IMR-90 (cell line): ENCODE measurements at regions not wholly inside any gene's neighbourhood (a gene's known extent, or its start where the extent isn't known, plus 50 kb on each side); places are given as distances from the start of the nearest gene placed in this dataset.

Experiments
- ATAC-seq: fragments of 200-7000 bp; cut with Tn5 transposase; 2 replicates; pipeline ENCODE4 v1.9.1; 2020; ENCODE audit warnings: low read depth, mild to moderate bottlenecking, moderate library complexity
- BruUV-seq: library from RNA; stranded (reverse); fragments of 400-500 nt; replicated peaks from 2 replicates; lab custom pipeline; 2021; lab: Mats Ljungman, UMichigan
- CTCF ChIA-PET: fragments of 300-600 bp; formaldehyde crosslinking; extraction: SDS; loops from one replicate; lab custom pipeline; 2021; ENCODE audit warnings: antibody characterized with exemption; lab: Yijun Ruan, JAX
- POLR2A ChIA-PET: fragments of 300-600 bp; sonication (Branson Sonifier 250); formaldehyde crosslinking; loops from one replicate; lab custom pipeline; 2022; ENCODE audit warnings: antibody characterized with exemption; ENCODE audit not compliant: unreplicated experiment; lab: Charles Lee
- DNase-seq: peaks from one replicate; pipeline ENCODE4 v3.0.0; 2013
- H2AFZ ChIP-seq: replicated peaks from 2 replicates; pipeline ENCODE3; 2013; ENCODE audit warnings: low read length, mild to moderate bottlenecking; ENCODE audit not compliant: poor library complexity
- H2AK5ac ChIP-seq: 2 replicates; pipeline ENCODE4 v1.6.1; 2013; ENCODE audit warnings: low read depth, low read length, inconsistent platforms
- H2AK9ac ChIP-seq: replicated peaks from 2 replicates; pipeline ENCODE3; 2013; ENCODE audit warnings: mild to moderate bottlenecking, low read depth, low read length, moderate library complexity; ENCODE audit not compliant: poor library complexity
- H2BK120ac ChIP-seq: 2 replicates; pipeline ENCODE4 v1.6.1; 2013; ENCODE audit warnings: low read depth, low read length, inconsistent platforms
- H2BK15ac ChIP-seq: 3 replicates; pipeline ENCODE4 v1.6.1; 2013; ENCODE audit warnings: low read depth, low read length, inconsistent platforms
- H2BK20ac ChIP-seq: 2 replicates; pipeline ENCODE4 v1.6.1; 2013; ENCODE audit warnings: low read depth, mild to moderate bottlenecking, inconsistent platforms, low read length, moderate library complexity
- H2BK5ac ChIP-seq: 2 replicates; pipeline ENCODE4 v1.6.1; 2013; ENCODE audit warnings: mild to moderate bottlenecking, low read depth, low read length, inconsistent platforms; ENCODE audit not compliant: poor library complexity, severe bottlenecking
- H3K14ac ChIP-seq: replicated peaks from 2 replicates; pipeline ENCODE4 v1.6.1; 2013; ENCODE audit warnings: low read depth, low read length, inconsistent platforms
- H3K18ac ChIP-seq: 2 replicates; pipeline ENCODE4 v1.6.1; 2013; ENCODE audit warnings: low read depth, low read length, control low read depth
- H3K23ac ChIP-seq: 2 replicates; pipeline ENCODE4 v1.6.1; 2013; ENCODE audit warnings: low read depth, low read length, inconsistent platforms
- H3K27ac ChIP-seq: 2 replicates; pipeline ENCODE4 v1.5.1; 2013; ENCODE audit warnings: mild to moderate bottlenecking, control low read depth, low read length; ENCODE audit not compliant: insufficient read depth
- H3K27me3 ChIP-seq: 2 replicates; pipeline ENCODE4 v1.6.1; 2013; ENCODE audit warnings: low read length; ENCODE audit not compliant: control insufficient read depth, insufficient read depth
- H3K36me3 ChIP-seq: 2 replicates; pipeline ENCODE4 v1.6.1; 2013; ENCODE audit warnings: low read length, mixed read lengths; ENCODE audit not compliant: control insufficient read depth, insufficient read depth
- H3K4ac ChIP-seq: 2 replicates; pipeline ENCODE4 v1.6.1; 2013; ENCODE audit warnings: low read depth, low read length, inconsistent platforms
- H3K4me1 ChIP-seq: 2 replicates; pipeline ENCODE4 v1.6.1; 2013; ENCODE audit warnings: low read length, mixed read lengths; ENCODE audit not compliant: control insufficient read depth, insufficient read depth
- H3K4me2 ChIP-seq: 2 replicates; pipeline ENCODE4 v1.6.1; 2013; ENCODE audit warnings: low read depth, mild to moderate bottlenecking, control low read depth, low read length, moderate library complexity
- H3K4me3 ChIP-seq: 2 replicates; pipeline ENCODE4 v1.5.1; 2013; ENCODE audit warnings: low read depth, mild to moderate bottlenecking, control low read depth, low read length, moderate library complexity; ENCODE audit not compliant: insufficient read depth
- H3K56ac ChIP-seq: 2 replicates; pipeline ENCODE4 v1.6.1; 2013; ENCODE audit warnings: low read length, inconsistent platforms; ENCODE audit not compliant: insufficient read depth; ENCODE audit errors: extremely low read depth
- H3K79me1 ChIP-seq, 2 experiments: 2 replicates each; pipeline ENCODE4 v1.6.1; 2013; ENCODE audit warnings: low read length in 2 of 2, inconsistent platforms in 1 of 2, low read depth in 1 of 2
- H3K9ac ChIP-seq: 2 replicates; pipeline ENCODE4 v1.6.1; 2013; ENCODE audit warnings: low read depth, low read length, control low read depth
- H3K9me1 ChIP-seq: 2 replicates; pipeline ENCODE4 v1.6.1; 2013; ENCODE audit warnings: low read length, inconsistent platforms; ENCODE audit not compliant: insufficient read depth
- H3K9me3 ChIP-seq: 2 replicates; pipeline ENCODE4 v1.6.1; 2013; ENCODE audit warnings: low read length; ENCODE audit not compliant: control insufficient read depth, insufficient read depth
- H4K20me1 ChIP-seq: 2 replicates; pipeline ENCODE4 v1.6.1; 2013; ENCODE audit warnings: low read length, inconsistent platforms; ENCODE audit not compliant: insufficient read depth
- H4K5ac ChIP-seq: 2 replicates; pipeline ENCODE4 v1.6.1; 2013; ENCODE audit warnings: mild to moderate bottlenecking, low read depth, low read length, control low read depth
- H4K8ac ChIP-seq, 2 experiments: 2 replicates each; pipeline ENCODE4 v1.6.1; 2013; ENCODE audit warnings: low read depth in 2 of 2, low read length in 2 of 2, control low read depth in 1 of 2, inconsistent platforms in 1 of 2
- H4K91ac ChIP-seq: 2 replicates; pipeline ENCODE4 v1.6.1; 2013; ENCODE audit warnings: low read depth, low read length, inconsistent platforms; ENCODE audit not compliant: insufficient read depth
- BHLHE40 ChIP-seq: fragments of 150-350 bp; IDR thresholded peaks from 2 replicates; pipeline ENCODE4 v1.6.1; 2016; ENCODE audit warnings: mild to moderate bottlenecking, low read depth, low read length
- CEBPB ChIP-seq: IDR thresholded peaks from 2 replicates; pipeline ENCODE4 v1.6.1; 2012; ENCODE audit warnings: low read depth, low read length, improper control_type of control experiment
- NFE2L2 ChIP-seq: fragments of 150-350 bp; IDR thresholded peaks from 2 replicates; pipeline ENCODE4 v1.6.1; 2016; ENCODE audit warnings: low read depth, mild to moderate bottlenecking, low read length
- RAD21 ChIP-seq: IDR thresholded peaks from 2 replicates; pipeline ENCODE4 v1.6.1; 2012; ENCODE audit warnings: low read length, improper control_type of control experiment
- RFX5 ChIP-seq: IDR thresholded peaks from 2 replicates; pipeline ENCODE4 v1.8.0; 2012; ENCODE audit warnings: low read depth, mild to moderate bottlenecking, low read length, moderate library complexity
- WGBS, 2 experiments: methylation state at CpG; one replicate each; pipeline versions ENCODE4 v1.1.5 to v1.1.7; 2013; ENCODE audit warnings: missing lambda C conversion rate in 2 of 2; ENCODE audit not compliant: insufficient read length in 1 of 2; ENCODE audit errors: extremely low coverage in 2 of 2; 5-methylcytosine and 5-hydroxymethylcytosine counted together
- dilution Hi-C: fragments of 300-500 bp; cut with HindIII; formaldehyde crosslinking; loops from one replicate; pipeline ENCODE4 v1.14.3; 2018; ENCODE audit warnings: low sequenced_read_pairs; ENCODE audit not compliant: unreplicated experiment
- in situ Hi-C: fragments of 300-500 bp; cut with MboI; formaldehyde crosslinking; loops from 3 replicates; pipeline ENCODE4 v1.14.3; 2019; ENCODE audit warnings: low sequenced_read_pairs, inconsistent platforms, mixed read lengths
- intact Hi-C: fragments of 100-400 bp; cut with micrococcal nuclease; formaldehyde crosslinking; loops from 2 replicates; pipeline ENCODE4 v1.10.0; 2022
- TF ChIP-seq, protein P1 (sequence below): fragments of 150-350 bp; IDR thresholded peaks from 2 replicates; pipeline ENCODE4 v1.6.1; 2017; ENCODE audit warnings: mild to moderate bottlenecking, antibody characterized with exemption, low read length, low read depth
- TF ChIP-seq, protein P2 (sequence below): fragments of 150-350 bp; IDR thresholded peaks from 2 replicates; pipeline ENCODE4 v1.6.1; 2016; ENCODE audit warnings: low read depth, mild to moderate bottlenecking, low read length, moderate library complexity, borderline replicate concordance

DNA sequence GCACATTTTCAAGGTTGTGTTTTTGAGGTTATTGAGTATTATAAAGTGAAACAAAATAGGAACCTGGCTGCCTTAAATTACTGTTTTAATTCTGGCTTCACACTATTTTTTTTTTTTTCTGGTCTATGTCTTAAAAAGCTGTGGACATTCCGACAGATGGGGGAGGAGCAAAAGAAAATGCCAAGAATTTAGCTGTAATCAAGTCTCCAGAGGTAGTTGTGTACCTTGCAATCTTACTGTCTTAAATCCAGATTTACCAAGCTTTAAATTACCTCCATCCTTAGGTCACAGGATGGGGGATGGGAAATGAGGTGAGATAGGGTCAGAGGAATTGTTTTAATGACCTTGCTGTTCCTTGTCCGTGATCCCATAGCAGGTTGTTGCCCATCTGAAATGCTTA is 182.8 kb downstream of the UTRN start:
- H2BK15ac ChIP-seq = no peak overlapping the region
- H4K91ac ChIP-seq = no peak overlapping the region
- no peak overlapping the region for H2BK20ac ChIP-seq
- WGBS, 2 experiments = no CpG with 5 or more reads among the region's 2 CpGs
- no peak overlapping the region for H3K56ac ChIP-seq
- no peak overlapping the region for H2AK9ac ChIP-seq
- H3K18ac ChIP-seq = no peak overlapping the region
- H3K9me1 ChIP-seq = peaks cover 12% of the 10 kb centered on the region
- no peak overlapping the region for H3K4me2 ChIP-seq
- H3K27me3 ChIP-seq = no peaks in the 10 kb centered on the region
- TF ChIP-seq NFE2L2 = no peak
- TF ChIP-seq RAD21 = no peak
- TF ChIP-seq RFX5 = no peak
- no peak for TF ChIP-seq CEBPB
- TF ChIP-seq, protein P1, sequence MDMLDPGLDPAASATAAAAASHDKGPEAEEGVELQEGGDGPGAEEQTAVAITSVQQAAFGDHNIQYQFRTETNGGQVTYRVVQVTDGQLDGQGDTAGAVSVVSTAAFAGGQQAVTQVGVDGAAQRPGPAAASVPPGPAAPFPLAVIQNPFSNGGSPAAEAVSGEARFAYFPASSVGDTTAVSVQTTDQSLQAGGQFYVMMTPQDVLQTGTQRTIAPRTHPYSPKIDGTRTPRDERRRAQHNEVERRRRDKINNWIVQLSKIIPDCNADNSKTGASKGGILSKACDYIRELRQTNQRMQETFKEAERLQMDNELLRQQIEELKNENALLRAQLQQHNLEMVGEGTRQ = no peak
- no peak for TF ChIP-seq BHLHE40
- TF ChIP-seq, protein P2, sequence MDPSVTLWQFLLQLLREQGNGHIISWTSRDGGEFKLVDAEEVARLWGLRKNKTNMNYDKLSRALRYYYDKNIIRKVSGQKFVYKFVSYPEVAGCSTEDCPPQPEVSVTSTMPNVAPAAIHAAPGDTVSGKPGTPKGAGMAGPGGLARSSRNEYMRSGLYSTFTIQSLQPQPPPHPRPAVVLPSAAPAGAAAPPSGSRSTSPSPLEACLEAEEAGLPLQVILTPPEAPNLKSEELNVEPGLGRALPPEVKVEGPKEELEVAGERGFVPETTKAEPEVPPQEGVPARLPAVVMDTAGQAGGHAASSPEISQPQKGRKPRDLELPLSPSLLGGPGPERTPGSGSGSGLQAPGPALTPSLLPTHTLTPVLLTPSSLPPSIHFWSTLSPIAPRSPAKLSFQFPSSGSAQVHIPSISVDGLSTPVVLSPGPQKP = no peak
- no peak overlapping the region for H3K4me3 ChIP-seq
- H2BK5ac ChIP-seq = no peak overlapping the region
- no TSS peak for BruUV-seq
- no peak overlapping the region for H2AFZ ChIP-seq
- no peak overlapping the region for H2AK5ac ChIP-seq
- CTCF ChIA-PET = interaction anchor here (0.7 kb wide), 1 partner anchor 43 kb away, joined by 4 read pairs; no protein-coding TSS in a partner anchor
- no peak overlapping the region for H3K14ac ChIP-seq
- peaks cover 5% of the 10 kb centered on the region for H3K36me3 ChIP-seq
- peaks cover 3% of the 10 kb centered on the region for H3K4me1 ChIP-seq
- dilution Hi-C loops = no loop called here
- no peak overlapping the region for H3K23ac ChIP-seq
- POLR2A ChIA-PET = no interaction called here
- H4K8ac ChIP-seq = no peak overlapping the region
- no peak overlapping the region for H3K27ac ChIP-seq
- no peak overlapping the region for H4K5ac ChIP-seq
- in situ Hi-C loops = no loop called here
- no peak overlapping the region for H3K4ac ChIP-seq
- no peaks in the 10 kb centered on the region for H3K9me3 ChIP-seq
- no peaks in the 10 kb centered on the region for H4K20me1 ChIP-seq
- intact Hi-C loops = no loop called here
- no peak for DNase-seq
- H3K9ac ChIP-seq = no peak overlapping the region
- H3K79me1 ChIP-seq = peaks cover 2 to 9% of the 10 kb centered on the region in 2 experiments; a peak in 2 of 4 replicates
- ATAC-seq = no peak
- no peak overlapping the region for H2BK120ac ChIP-seq
